A673 (cell line): ENCODE measurements at regions not wholly inside any gene's neighbourhood (a gene's known extent, or its start where the extent isn't known, plus 50 kb on each side); places are given as distances from the start of the nearest gene placed in this dataset.
"Not testable (repeated sequence)": the region's sequence is repeated elsewhere in the genome, so short reads cannot be mapped to it uniquely, and the experiment has no call there.

ENCODE experiments used
- CTCF ChIP-seq: fragments of 300-800, 200-600 bp; sonication (generic); conservative IDR thresholded peaks from 2 replicates; pipeline ENCODE4 v1.5.1; 2017; ENCODE audit warnings: low read depth, mild to moderate bottlenecking, antibody characterized with exemption, low read length, moderate library complexity, mixed read lengths
- EZH2 ChIP-seq: fragments of 200-600 bp; sonication (generic); IDR thresholded peaks from 2 replicates; pipeline ENCODE4 v1.6.1; 2017; ENCODE audit warnings: borderline replicate concordance, low read depth, mild to moderate bottlenecking, mixed read lengths, antibody characterized with exemption, low read length; ENCODE audit not compliant: poor library complexity, severe bottlenecking

GRCh38 chr4:156109087-156109486 is 155.4 kb upstream of the CTSO start:
- TF ChIP-seq CTCF, EZH2: not testable (repeated sequence)
